ENCODE measurements at regions not wholly inside any gene's neighbourhood (a gene's known extent, or its start where the extent isn't known, plus 50 kb on each side); places are given as distances from the start of the nearest gene placed in this dataset.

GRCh38 chr13:73934771-73935170, 199.4 kb downstream of the KLF12 start:
- no peak for DNase-seq (ENCODE audit: low read depth)

GRCh38 chr13:73934215-73934641, 200.0 kb downstream of the KLF12 start:
- no peak for DNase-seq (ENCODE audit: low read depth)

- DNase-seq (ENCODE audit: low read depth): no peak
Measured at GRCh38 chr13:73933795-73934194, 200.4 kb downstream of the KLF12 start.

GRCh38 chr13:73932091-73932490, 202.1 kb downstream of the KLF12 start:
- no peak for DNase-seq (ENCODE audit: low read depth)

GRCh38 chr13:73929287-73929932, 204.8 kb downstream of the KLF12 start:
- DNase-seq (ENCODE audit: low read depth): no peak

GRCh38 chr13:73924607-73925006, 209.6 kb downstream of the KLF12 start:
- DNase-seq (ENCODE audit: low read depth): no peak

- no peak for DNase-seq (ENCODE audit: low read depth)
Measured at GRCh38 chr13:73922493-73923393, 211.5 kb downstream of the KLF12 start.

GRCh38 chr13:73918691-73919090, 215.5 kb downstream of the KLF12 start:
- DNase-seq (ENCODE audit: low read depth): no peak

GRCh38 chr13:73913751-73914518, 220.3 kb downstream of the KLF12 start:
- no peak for DNase-seq (ENCODE audit: low read depth)

- DNase-seq (ENCODE audit: low read depth): no peak
Measured at GRCh38 chr13:73913079-73913740, 221.0 kb downstream of the KLF12 start.

GRCh38 chr13:73911361-73911760, 222.8 kb downstream of the KLF12 start:
- DNase-seq (ENCODE audit: low read depth): no peak

- no peak for DNase-seq (ENCODE audit: low read depth)
Measured at GRCh38 chr13:73910733-73911132, 223.5 kb downstream of the KLF12 start.

GRCh38 chr13:73908809-73909208, 225.4 kb downstream of the KLF12 start:
- DNase-seq (ENCODE audit: low read depth): no peak

- no peak for DNase-seq (ENCODE audit: low read depth)
Measured at GRCh38 chr13:73904625-73905024, 229.6 kb downstream of the KLF12 start.

- DNase-seq (ENCODE audit: low read depth): no peak
Measured at GRCh38 chr13:73903561-73903960, 230.6 kb downstream of the KLF12 start.

GRCh38 chr13:73902847-73903246, 231.4 kb downstream of the KLF12 start:
- DNase-seq (ENCODE audit: low read depth): no peak

GRCh38 chr13:73902296-73902695, 231.9 kb downstream of the KLF12 start:
- no peak for DNase-seq (ENCODE audit: low read depth)

GRCh38 chr13:73901324-73902068, 232.7 kb downstream of the KLF12 start:
- no peak for DNase-seq (ENCODE audit: low read depth)

GRCh38 chr13:73900591-73900990, 233.6 kb downstream of the KLF12 start:
- no peak for DNase-seq (ENCODE audit: low read depth)

- DNase-seq (ENCODE audit: low read depth): no peak
Measured at GRCh38 chr13:73898899-73899298, 235.3 kb downstream of the KLF12 start.

- no peak for DNase-seq (ENCODE audit: low read depth)
Measured at GRCh38 chr13:73898276-73898675, 235.9 kb downstream of the KLF12 start.
